HepG2 (cell line): ENCODE measurements at regions not wholly inside any gene's neighbourhood (a gene's known extent, or its start where the extent isn't known, plus 50 kb on each side); places are given as distances from the start of the nearest gene placed in this dataset.

Experiments
- ATF3 ChIP-seq: sonication (generic); formaldehyde crosslinking; IDR thresholded peaks from 2 replicates; pipeline ENCODE4 v1.4.0; 2020; ENCODE audit warnings: missing genetic modification reagents
- CTCF ChIP-seq: sonication (generic); formaldehyde crosslinking; IDR thresholded peaks from 2 replicates; pipeline ENCODE4 v1.5.0; 2020; ENCODE audit warnings: mild to moderate bottlenecking, missing genetic modification reagents, moderate library complexity
- E2F2 ChIP-seq: sonication (generic); formaldehyde crosslinking; IDR thresholded peaks from 2 replicates; pipeline ENCODE4 v1.4.0; 2020; ENCODE audit warnings: missing genetic modification reagents, borderline replicate concordance
- PAF1 ChIP-seq: IDR thresholded peaks from 2 replicates; pipeline ENCODE4 v1.6.1; 2016; ENCODE audit warnings: missing genetic modification reagents, missing compliant biosample characterization
- PAWR ChIP-seq: sonication (generic); formaldehyde crosslinking; IDR thresholded peaks from 2 replicates; pipeline ENCODE4 v1.4.0; 2020; ENCODE audit warnings: missing genetic modification reagents, mild to moderate bottlenecking, borderline replicate concordance
- ZBTB10 ChIP-seq: sonication (generic); formaldehyde crosslinking; IDR thresholded peaks from 2 replicates; pipeline ENCODE4 v1.4.0; 2020; ENCODE audit warnings: missing genetic modification reagents, borderline replicate concordance
- ZBTB26 ChIP-seq: IDR thresholded peaks from 2 replicates; pipeline ENCODE4 v1.6.1; 2016; ENCODE audit warnings: missing compliant biosample characterization, missing genetic modification reagents, borderline replicate concordance
- ZBTB42 ChIP-seq: sonication (generic); formaldehyde crosslinking; IDR thresholded peaks from 2 replicates; pipeline ENCODE4 v1.5.0; 2020; ENCODE audit warnings: mild to moderate bottlenecking, missing genetic modification reagents
- ZFP82 ChIP-seq: sonication (generic); formaldehyde crosslinking; IDR thresholded peaks from 2 replicates; pipeline ENCODE4 v1.5.1; 2020; ENCODE audit warnings: mild to moderate bottlenecking, missing genetic modification reagents, borderline replicate concordance
- ZNF24 ChIP-seq: fragments of 450-650 bp; IDR thresholded peaks from 2 replicates; pipeline ENCODE4 v1.6.1; 2017; ENCODE audit warnings: antibody characterized with exemption, mild to moderate bottlenecking
- ZNF335 ChIP-seq: sonication (generic); formaldehyde crosslinking; IDR thresholded peaks from 2 replicates; pipeline ENCODE4 v1.4.0; 2020; ENCODE audit warnings: missing genetic modification reagents
- ZNF639 ChIP-seq: conservative IDR thresholded peaks from 2 replicates; pipeline ENCODE4 v1.6.1; 2018; ENCODE audit warnings: missing genetic modification reagents
- TF ChIP-seq, protein P1 (sequence below): sonication (generic); formaldehyde crosslinking; IDR thresholded peaks from 2 replicates; pipeline ENCODE4 v1.5.0; 2020; ENCODE audit warnings: mild to moderate bottlenecking, missing genetic modification reagents
- TF ChIP-seq, protein P2 (sequence below): sonication (generic); formaldehyde crosslinking; IDR thresholded peaks from 2 replicates; pipeline ENCODE4 v1.4.0; 2020; ENCODE audit warnings: missing genetic modification reagents

GRCh38 chr9:97759581-97760288 lies 62.6 kb upstream of the XPA start (continued):
- TF ChIP-seq CTCF (CRISPR knock-in tag) (peak; percentile 29), PAWR (CRISPR knock-in tag) (no peak), E2F2 (CRISPR knock-in tag) (no peak), PAF1 (CRISPR knock-in tag) (no peak), ZBTB10 (CRISPR knock-in tag) (no peak), ZBTB42 (CRISPR knock-in tag) (no peak), ZNF24 (no peak), ZNF335 (CRISPR knock-in tag) (peak; percentile 47; the same call in 1 of the 2 replicates), ZBTB26 (peak; percentile 28; the same call in 1 of the 2 replicates), ZNF639 (CRISPR knock-in tag) (no peak), ATF3 (CRISPR knock-in tag) (no peak; the same call in 1 of the 2 replicates), ZFP82 (CRISPR knock-in tag) (no peak)
- TF ChIP-seq, protein P1, sequence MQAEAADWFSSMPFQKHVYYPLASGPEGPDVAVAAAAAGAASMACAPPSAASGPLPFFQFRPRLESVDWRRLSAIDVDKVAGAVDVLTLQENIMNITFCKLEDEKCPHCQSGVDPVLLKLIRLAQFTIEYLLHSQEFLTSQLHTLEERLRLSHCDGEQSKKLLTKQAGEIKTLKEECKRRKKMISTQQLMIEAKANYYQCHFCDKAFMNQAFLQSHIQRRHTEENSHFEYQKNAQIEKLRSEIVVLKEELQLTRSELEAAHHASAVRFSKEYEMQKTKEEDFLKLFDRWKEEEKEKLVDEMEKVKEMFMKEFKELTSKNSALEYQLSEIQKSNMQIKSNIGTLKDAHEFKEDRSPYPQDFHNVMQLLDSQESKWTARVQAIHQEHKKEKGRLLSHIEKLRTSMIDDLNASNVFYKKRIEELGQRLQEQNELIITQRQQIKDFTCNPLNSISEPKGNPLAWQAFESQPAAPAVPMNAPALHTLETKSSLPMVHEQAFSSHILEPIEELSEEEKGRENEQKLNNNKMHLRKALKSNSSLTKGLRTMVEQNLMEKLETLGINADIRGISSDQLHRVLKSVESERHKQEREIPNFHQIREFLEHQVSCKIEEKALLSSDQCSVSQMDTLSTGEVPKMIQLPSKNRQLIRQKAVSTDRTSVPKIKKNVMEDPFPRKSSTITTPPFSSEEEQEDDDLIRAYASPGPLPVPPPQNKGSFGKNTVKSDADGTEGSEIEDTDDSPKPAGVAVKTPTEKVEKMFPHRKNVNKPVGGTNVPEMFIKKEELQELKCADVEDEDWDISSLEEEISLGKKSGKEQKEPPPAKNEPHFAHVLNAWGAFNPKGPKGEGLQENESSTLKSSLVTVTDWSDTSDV = no peak
- TF ChIP-seq, protein P2, sequence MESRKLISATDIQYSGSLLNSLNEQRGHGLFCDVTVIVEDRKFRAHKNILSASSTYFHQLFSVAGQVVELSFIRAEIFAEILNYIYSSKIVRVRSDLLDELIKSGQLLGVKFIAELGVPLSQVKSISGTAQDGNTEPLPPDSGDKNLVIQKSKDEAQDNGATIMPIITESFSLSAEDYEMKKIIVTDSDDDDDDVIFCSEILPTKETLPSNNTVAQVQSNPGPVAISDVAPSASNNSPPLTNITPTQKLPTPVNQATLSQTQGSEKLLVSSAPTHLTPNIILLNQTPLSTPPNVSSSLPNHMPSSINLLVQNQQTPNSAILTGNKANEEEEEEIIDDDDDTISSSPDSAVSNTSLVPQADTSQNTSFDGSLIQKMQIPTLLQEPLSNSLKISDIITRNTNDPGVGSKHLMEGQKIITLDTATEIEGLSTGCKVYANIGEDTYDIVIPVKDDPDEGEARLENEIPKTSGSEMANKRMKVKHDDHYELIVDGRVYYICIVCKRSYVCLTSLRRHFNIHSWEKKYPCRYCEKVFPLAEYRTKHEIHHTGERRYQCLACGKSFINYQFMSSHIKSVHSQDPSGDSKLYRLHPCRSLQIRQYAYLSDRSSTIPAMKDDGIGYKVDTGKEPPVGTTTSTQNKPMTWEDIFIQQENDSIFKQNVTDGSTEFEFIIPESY (CRISPR knock-in tag) = no peak
